K562 (cell line): ENCODE measurements at regions not wholly inside any gene's neighbourhood (a gene's known extent, or its start where the extent isn't known, plus 50 kb on each side); places are given as distances from the start of the nearest gene placed in this dataset.

Source experiments
- ATAC-seq: fragments of 200-7000 bp; cut with Tn5 transposase; 3 replicates; pipeline ENCODE4 v1.9.1; 2020; ENCODE audit warnings: moderate library complexity
- BruUV-seq: library from RNA; stranded (reverse); fragments of 400-500 nt; replicated peaks from 2 replicates; lab custom pipeline; 2021; lab: Mats Ljungman, UMichigan
- CTCF ChIA-PET: fragments of 300-600 bp; formaldehyde crosslinking; extraction: SDS; loops from one replicate; lab custom pipeline; 2021; ENCODE audit warnings: low intra/inter-chr PET ratio; lab: Yijun Ruan, JAX
- POLR2A ChIA-PET: fragments of 300-600, 350-650 bp; sonication (Branson Sonifier 250); formaldehyde crosslinking; extraction: SDS; loops from one replicate; lab custom pipeline; 2021; ENCODE audit warnings: antibody characterized with exemption, inconsistent platforms; lab: Yijun Ruan, JAX
- DNase-seq, 4 experiments: peaks; one replicate each; pipeline versions ENCODE4 v3.0.0 to v3.0.0-alpha.2; 2011 to 2018; ENCODE audit warnings: low spot score in 3 of 4, mixed read lengths in 3 of 4; ENCODE audit errors: extremely low read depth in 1 of 4
- FAIRE-seq: peaks from 2 replicates; lab custom pipeline; 2011; peaks lifted over from hg19 to GRCh38; lab: Jason Lieb, UNC
- H2AFZ ChIP-seq: 2 replicates; pipeline ENCODE4 v1.6.0; 2011; ENCODE audit warnings: low read depth, low read length, control low read depth, inconsistent platforms
- H3K27ac ChIP-seq: fragments of 200-600 bp; 3 replicates; pipeline ENCODE4 v1.8.0; 2011; ENCODE audit warnings: low read depth, mild to moderate bottlenecking, control low read depth, inconsistent platforms, low read length, moderate library complexity, mixed read lengths; ENCODE audit errors: extremely low read depth
- H3K27me3 ChIP-seq, 2 experiments: fragments of 300-600 bp in 1 of 2; 2 replicates in 1 of 2; 3 replicates in 1 of 2; pipeline versions ENCODE4 v1.6.0 to v1.8.0; 2011; ENCODE audit warnings: inconsistent platforms in 2 of 2, low read length in 2 of 2, mild to moderate bottlenecking in 1 of 2, mixed read lengths in 1 of 2, moderate library complexity in 1 of 2; ENCODE audit not compliant: control insufficient read depth in 2 of 2, insufficient read depth in 2 of 2
- H3K36me3 ChIP-seq: fragments of 300-600 bp; 3 replicates; pipeline ENCODE4 v1.8.0; 2011; ENCODE audit warnings: mild to moderate bottlenecking, low read length, inconsistent platforms; ENCODE audit not compliant: control insufficient read depth, insufficient read depth
- H3K4me1 ChIP-seq, 2 experiments: fragments of 200-600 bp in 1 of 2; replicated peaks in 1 of 2; 2 replicates in 1 of 2; 3 replicates in 1 of 2; pipeline versions ENCODE4 v1.5.1 to v1.8.0; 2011; ENCODE audit warnings: inconsistent platforms in 2 of 2, low read length in 2 of 2, mild to moderate bottlenecking in 1 of 2, mixed read lengths in 1 of 2, moderate library complexity in 1 of 2; ENCODE audit not compliant: control insufficient read depth in 2 of 2, insufficient read depth in 2 of 2
- H3K4me2 ChIP-seq: 2 replicates; pipeline ENCODE4 v1.6.1; 2011; ENCODE audit warnings: low read length, control low read depth, inconsistent platforms, mixed read lengths; ENCODE audit not compliant: insufficient read depth
- H3K4me3 ChIP-seq: fragments of 200-600 bp; sonication (generic), shearing (Covaris generic); 2 replicates; pipeline ENCODE4 v1.5.1; 2016; ENCODE audit warnings: control low read depth, inconsistent platforms
- H3K79me2 ChIP-seq: fragments of 200-600 bp; 3 replicates; pipeline ENCODE4 v1.8.0; 2011; ENCODE audit warnings: low read length, inconsistent platforms; ENCODE audit not compliant: control insufficient read depth, insufficient read depth
- H3K9ac ChIP-seq, 2 experiments: 2 replicates each; pipeline versions ENCODE4 v1.6.0 to v1.6.1; 2011; ENCODE audit warnings: low read depth in 2 of 2, low read length in 2 of 2, control low read depth in 1 of 2, inconsistent platforms in 1 of 2, mild to moderate bottlenecking in 1 of 2, mixed read lengths in 1 of 2; ENCODE audit not compliant: insufficient read depth in 1 of 2
- H3K9me1 ChIP-seq: one replicate; pipeline ENCODE4 v1.6.0; 2011; ENCODE audit warnings: inconsistent platforms, mild to moderate bottlenecking, low read length, moderate library complexity; ENCODE audit not compliant: control insufficient read depth, insufficient read depth
- H3K9me3 ChIP-seq: replicated peaks from 2 replicates; pipeline ENCODE4 v1.5.1; 2011; ENCODE audit warnings: low read depth, low read length, inconsistent platforms; ENCODE audit not compliant: control insufficient read depth, insufficient read depth
- H4K20me1 ChIP-seq: replicated peaks from 2 replicates; pipeline ENCODE4 v1.6.1; 2011; ENCODE audit warnings: low read length, inconsistent platforms, mixed read lengths; ENCODE audit not compliant: control insufficient read depth, insufficient read depth
- CCNT2 ChIP-seq: IDR thresholded peaks from 2 replicates; pipeline ENCODE4 v1.6.1; 2011; ENCODE audit warnings: borderline replicate concordance, low read depth, mild to moderate bottlenecking, moderate library complexity, mixed read lengths, low read length; ENCODE audit not compliant: insufficient read length; ENCODE audit errors: extremely low read depth
- SMARCB1 ChIP-seq: IDR thresholded peaks from 2 replicates; pipeline ENCODE4 v1.6.1; 2011; ENCODE audit warnings: improper control_type of control experiment, low read depth; ENCODE audit not compliant: insufficient read length
- TAF9B ChIP-seq: fragments of 450-650 bp; IDR thresholded peaks from 2 replicates; pipeline ENCODE4 v1.6.1; 2018; ENCODE audit warnings: mild to moderate bottlenecking; ENCODE audit not compliant: partially characterized antibody
- TEAD2 ChIP-seq: fragments of 450-650 bp; IDR thresholded peaks from 2 replicates; pipeline ENCODE4 v1.6.1; 2016; ENCODE audit warnings: missing genetic modification characterization, control low read depth, missing compliant biosample characterization
- THRAP3 ChIP-seq: fragments of 450-650 bp; IDR thresholded peaks from 2 replicates; pipeline ENCODE4 v1.6.1; 2016; ENCODE audit warnings: mild to moderate bottlenecking, inconsistent platforms, borderline replicate concordance
- ZNF551 ChIP-seq: fragments of 250-450 bp; sonication (Bioruptor Pico); IDR thresholded peaks from 2 replicates; pipeline ENCODE4 v1.5.0; 2021; ENCODE audit warnings: mild to moderate bottlenecking, moderate library complexity
- in situ Hi-C: fragments of 300-500 bp; cut with MboI; formaldehyde crosslinking; loops from 4 replicates; pipeline ENCODE4 v1.15.0; 2018; ENCODE audit warnings: inconsistent platforms, mixed read lengths
- intact Hi-C: fragments of 100-400 bp; cut with micrococcal nuclease; formaldehyde crosslinking; loops from 2 replicates; pipeline ENCODE4 v1.14.2; 2022
- TF ChIP-seq, protein P1 (sequence below): fragments of 250-450 bp; sonication (Bioruptor Pico); IDR thresholded peaks from 2 replicates; pipeline ENCODE4 v1.5.0; 2020; ENCODE audit warnings: mild to moderate bottlenecking, borderline replicate concordance

DNA sequence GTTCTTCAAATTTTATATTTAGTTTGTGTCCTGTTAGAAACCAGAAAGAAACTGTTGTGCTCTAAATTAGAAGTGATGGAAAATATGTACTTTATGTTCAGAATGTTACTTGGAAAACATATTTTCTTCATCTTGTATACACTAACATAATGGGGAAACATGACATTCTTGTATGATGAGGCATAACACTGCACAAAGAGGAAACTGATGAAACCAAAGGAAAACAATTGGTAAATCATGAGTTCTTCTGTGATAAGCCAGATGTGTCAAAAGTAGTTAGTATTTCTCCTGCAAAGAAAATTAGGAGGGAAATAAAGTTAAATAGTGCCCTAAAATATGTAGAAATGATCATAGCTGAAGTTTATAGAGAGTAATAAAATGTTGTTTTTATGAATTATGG is 111.1 kb upstream of the FBN2 start:
- ChIA-PET CTCF (no interaction called here), POLR2A (no interaction called here)
- in situ Hi-C loops = no loop called here
- Histone ChIP-seq H3K27me3 (no peaks in the 10 kb centered on the region), H3K9me1 (no peaks in the 10 kb centered on the region), H3K4me3 (no peak overlapping the region), H3K9ac (no peak overlapping the region), H3K36me3 (no peaks in the 10 kb centered on the region), H3K4me1 (no peaks in the 10 kb centered on the region), H3K4me2 (no peak overlapping the region), H2AFZ (no peak overlapping the region), H3K79me2 (no peaks in the 10 kb centered on the region), H3K27ac (no peak overlapping the region), H3K9me3 (no peaks in the 10 kb centered on the region), H4K20me1 (no peaks in the 10 kb centered on the region)
- ATAC-seq (no peak), FAIRE-seq (no peak), DNase-seq (no peak)
- no peak for TF ChIP-seq CCNT2
- no peak for TF ChIP-seq ZNF551 (CRISPR knock-in tag)
- TF ChIP-seq THRAP3 = no peak
- TF ChIP-seq TEAD2 (tag) = no peak
- no peak for TF ChIP-seq SMARCB1
- TF ChIP-seq, protein P1, sequence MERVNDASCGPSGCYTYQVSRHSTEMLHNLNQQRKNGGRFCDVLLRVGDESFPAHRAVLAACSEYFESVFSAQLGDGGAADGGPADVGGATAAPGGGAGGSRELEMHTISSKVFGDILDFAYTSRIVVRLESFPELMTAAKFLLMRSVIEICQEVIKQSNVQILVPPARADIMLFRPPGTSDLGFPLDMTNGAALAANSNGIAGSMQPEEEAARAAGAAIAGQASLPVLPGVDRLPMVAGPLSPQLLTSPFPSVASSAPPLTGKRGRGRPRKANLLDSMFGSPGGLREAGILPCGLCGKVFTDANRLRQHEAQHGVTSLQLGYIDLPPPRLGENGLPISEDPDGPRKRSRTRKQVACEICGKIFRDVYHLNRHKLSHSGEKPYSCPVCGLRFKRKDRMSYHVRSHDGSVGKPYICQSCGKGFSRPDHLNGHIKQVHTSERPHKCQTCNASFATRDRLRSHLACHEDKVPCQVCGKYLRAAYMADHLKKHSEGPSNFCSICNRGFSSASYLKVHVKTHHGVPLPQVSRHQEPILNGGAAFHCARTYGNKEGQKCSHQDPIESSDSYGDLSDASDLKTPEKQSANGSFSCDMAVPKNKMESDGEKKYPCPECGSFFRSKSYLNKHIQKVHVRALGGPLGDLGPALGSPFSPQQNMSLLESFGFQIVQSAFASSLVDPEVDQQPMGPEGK (CRISPR knock-in tag) = no peak
- no peak for TF ChIP-seq TAF9B
- BruUV-seq = no TSS peak
- intact Hi-C loops = no loop called here
